GM12878 (cell line): ENCODE measurements at regions not wholly inside any gene's neighbourhood (a gene's known extent, or its start where the extent isn't known, plus 50 kb on each side); places are given as distances from the start of the nearest gene placed in this dataset.

Experiments
- ATAC-seq: fragments of 200-7000 bp; cut with Tn5 transposase; 3 replicates; pipeline ENCODE4 v1.9.1; 2020; ENCODE audit warnings: mild to moderate bottlenecking, moderate library complexity
- BruUV-seq: library from RNA; stranded (reverse); fragments of 400-500 nt; replicated peaks from 2 replicates; lab custom pipeline; 2021; lab: Mats Ljungman, UMichigan
- CTCF ChIA-PET: fragments of 300-600 bp; sonication (Branson Sonifier 250); formaldehyde crosslinking; extraction: SDS; loops from one replicate; lab custom pipeline; 2021; ENCODE audit warnings: inconsistent platforms; lab: Yijun Ruan, JAX
- POLR2A ChIA-PET: fragments of 350-600 bp; formaldehyde crosslinking; extraction: SDS; loops from one replicate; lab custom pipeline; 2021; ENCODE audit warnings: inconsistent platforms; lab: Charles Lee
- RAD21 ChIA-PET: fragments of 300-600 bp; sonication (Branson Sonifier 250); formaldehyde crosslinking; loops from one replicate; lab custom pipeline; 2023; ENCODE audit warnings: antibody characterized with exemption; ENCODE audit not compliant: unreplicated experiment; lab: Charles Lee
- SMC1A ChIA-PET: fragments of 300-600 bp; sonication (Branson Sonifier 250); formaldehyde crosslinking; loops from one replicate; lab custom pipeline; 2023; ENCODE audit not compliant: unreplicated experiment, uncharacterized antibody; lab: Charles Lee
- DNase-seq: peaks from one replicate; pipeline ENCODE4 v3.0.0-alpha.2; 2011; ENCODE audit warnings: low read depth, low spot score
- FAIRE-seq: peaks from 3 replicates; lab custom pipeline; 2011; peaks lifted over from hg19 to GRCh38; lab: Jason Lieb, UNC
- H2AFZ ChIP-seq: 2 replicates; pipeline ENCODE4 v1.6.0; 2011; ENCODE audit warnings: low read depth, low read length, control low read depth; ENCODE audit not compliant: control insufficient read depth
- H3K27ac ChIP-seq: 2 replicates; pipeline ENCODE4 v1.5.1; 2011; ENCODE audit warnings: control low read depth; ENCODE audit not compliant: control insufficient read depth, insufficient read depth
- H3K27me3 ChIP-seq, 2 experiments: replicated peaks in 1 of 2; 2 replicates each; pipeline versions ENCODE4 v1.6.0 to v1.6.1; 2011; ENCODE audit warnings: low read length in 1 of 2; ENCODE audit not compliant: control insufficient read depth in 2 of 2, insufficient read depth in 2 of 2
- H3K36me3 ChIP-seq, 2 experiments: 2 replicates each; pipeline ENCODE4 v1.5.1; 2011; ENCODE audit warnings: low read length in 1 of 2; ENCODE audit not compliant: control insufficient read depth in 2 of 2, insufficient read depth in 2 of 2
- H3K4me1 ChIP-seq: 2 replicates; pipeline ENCODE4 v1.6.1; 2011; ENCODE audit warnings: mild to moderate bottlenecking, low read length, moderate library complexity, mixed read lengths; ENCODE audit not compliant: control insufficient read depth, insufficient read depth
- H3K4me2 ChIP-seq: 2 replicates; pipeline ENCODE4 v1.6.0; 2011; ENCODE audit warnings: control low read depth; ENCODE audit not compliant: control insufficient read depth, insufficient read depth
- H3K4me3 ChIP-seq: fragments of 200-600 bp; sonication (generic); 2 replicates; pipeline ENCODE4 v1.5.1; 2016
- H3K79me2 ChIP-seq: 2 replicates; pipeline ENCODE4 v1.6.0; 2011; ENCODE audit warnings: low read length; ENCODE audit not compliant: control insufficient read depth, insufficient read depth
- H3K9ac ChIP-seq: 2 replicates; pipeline ENCODE4 v1.8.0; 2011; ENCODE audit warnings: low read length, control low read depth, mixed read lengths; ENCODE audit not compliant: control insufficient read depth, insufficient read depth
- H3K9me3 ChIP-seq: replicated peaks from 3 replicates; pipeline ENCODE4 v1.5.1; 2011; ENCODE audit warnings: mild to moderate bottlenecking, low read length; ENCODE audit not compliant: control insufficient read depth, insufficient read depth
- H4K20me1 ChIP-seq: 2 replicates; pipeline ENCODE4 v1.6.0; 2011; ENCODE audit not compliant: control insufficient read depth, insufficient read depth
- GABPA ChIP-seq: IDR thresholded peaks from 2 replicates; pipeline ENCODE4 v1.6.1; 2014; ENCODE audit warnings: antibody characterized with exemption, low read depth, mild to moderate bottlenecking, inconsistent platforms
- GATAD2B ChIP-seq: fragments of 450-650 bp; conservative IDR thresholded peaks from 2 replicates; pipeline ENCODE4 v1.6.1; 2017; ENCODE audit warnings: low read depth, mild to moderate bottlenecking, moderate library complexity
- HDAC6 ChIP-seq: fragments of 200-600 bp; sonication (generic); IDR thresholded peaks from one replicate; pipeline ENCODE4 v1.8.0; 2017; ENCODE audit warnings: antibody characterized with exemption; ENCODE audit not compliant: unreplicated experiment
- HDGF ChIP-seq: fragments of 450-650 bp; IDR thresholded peaks from 2 replicates; pipeline ENCODE4 v1.6.1; 2016; ENCODE audit warnings: antibody characterized with exemption
- IRF3 ChIP-seq: fragments of 450-650 bp; IDR thresholded peaks from 2 replicates; pipeline ENCODE4 v1.6.1; 2014; ENCODE audit warnings: mild to moderate bottlenecking
- IRF5 ChIP-seq: fragments of 450-650 bp; IDR thresholded peaks from 2 replicates; pipeline ENCODE4 v1.6.1; 2017; ENCODE audit warnings: borderline replicate concordance
- KLF5 ChIP-seq: fragments of 450-650 bp; IDR thresholded peaks from 2 replicates; pipeline ENCODE4 v1.6.1; 2014; ENCODE audit warnings: mild to moderate bottlenecking; ENCODE audit not compliant: partially characterized antibody
- NBN ChIP-seq: fragments of 450-650 bp; IDR thresholded peaks from 2 replicates; pipeline ENCODE4 v1.6.1; 2016
- NFYA ChIP-seq: IDR thresholded peaks from 2 replicates; pipeline ENCODE4 v1.6.1; 2011; ENCODE audit warnings: low read depth, mild to moderate bottlenecking, low read length, improper control_type of control experiment, borderline replicate concordance
- PBX3 ChIP-seq: IDR thresholded peaks from 2 replicates; pipeline ENCODE4 v1.6.1; 2011; ENCODE audit warnings: mild to moderate bottlenecking, low read depth, low read length, moderate library complexity; ENCODE audit not compliant: insufficient replicate concordance
- RELB ChIP-seq: fragments of 450-650 bp; IDR thresholded peaks from 2 replicates; pipeline ENCODE4 v1.6.1; 2017; ENCODE audit warnings: low read depth, mild to moderate bottlenecking, moderate library complexity
- SREBF1 ChIP-seq: IDR thresholded peaks from 2 replicates; pipeline ENCODE4 v1.6.1; 2012; ENCODE audit warnings: mild to moderate bottlenecking, low read length
- TBL1XR1 ChIP-seq: IDR thresholded peaks from 2 replicates; pipeline ENCODE4 v1.6.1; 2012; ENCODE audit warnings: low read depth, low read length, improper control_type of control experiment
- ZNF687 ChIP-seq: fragments of 450-650 bp; IDR thresholded peaks from 2 replicates; pipeline ENCODE4 v1.6.1; 2017; ENCODE audit warnings: mild to moderate bottlenecking, moderate library complexity
- WGBS: methylation state at CpG from one replicate; pipeline ENCODE4 v1.1.6; 2016; ENCODE audit warnings: low lambda C conversion rate; ENCODE audit not compliant: insufficient replicate concordance, insufficient coverage; ENCODE audit errors: missing lambda C conversion rate; 5-methylcytosine and 5-hydroxymethylcytosine counted together
- in situ Hi-C: fragments of 300-500 bp; cut with MboI; formaldehyde crosslinking; loops from 9 replicates; pipeline ENCODE4 v1.14.3; 2018; ENCODE audit warnings: mixed read lengths
- intact Hi-C: fragments of 100-400 bp; cut with micrococcal nuclease; formaldehyde crosslinking; loops from one replicate; pipeline ENCODE4 v1.14.2; 2022; ENCODE audit not compliant: unreplicated experiment

GRCh38 chr1:118736322-118736721 lies 251.8 kb downstream of the TBX15 start (continued):
- no peak for TF ChIP-seq IRF3
- TF ChIP-seq RELB, result no peak
- TF ChIP-seq NBN, result no peak
- TF ChIP-seq TBL1XR1, result no peak
- TF ChIP-seq, all 136 proteins: peak for 0

GRCh38 chr1:118717893-118718292 lies 270.2 kb downstream of the TBX15 start:
- Histone ChIP-seq H3K4me3 (no peak overlapping the region), H3K79me2 (no peaks in the 10 kb centered on the region), H3K27me3 (no peaks in the 10 kb centered on the region), H3K27ac (no peak overlapping the region), H2AFZ (no peak overlapping the region), H4K20me1 (no peaks in the 10 kb centered on the region), H3K9ac (no peak overlapping the region), H3K4me1 (no peaks in the 10 kb centered on the region), H3K4me2 (no peak overlapping the region), H3K9me3 (no peaks in the 10 kb centered on the region), H3K36me3 (no peaks in the 10 kb centered on the region)
- no TSS peak for BruUV-seq
- FAIRE-seq (no peak), ATAC-seq (no peak), DNase-seq (no peak)
- intact Hi-C loops (no loop called here), in situ Hi-C loops (no loop called here)
- ChIA-PET RAD21 (no interaction called here), CTCF (no interaction called here), SMC1A (no interaction called here), POLR2A (no interaction called here)
- 40% methylated on average over 3 of the region's 3 CpGs for WGBS
- TF ChIP-seq HDAC6 (no peak), SREBF1 (no peak), PBX3 (no peak), HDGF (no peak), GABPA (no peak), KLF5 (no peak), ZNF687 (no peak), NFYA (no peak), IRF5 (no peak), GATAD2B (no peak)
